DND-41 (cell line): ENCODE measurements at regions not wholly inside any gene's neighbourhood (a gene's known extent, or its start where the extent isn't known, plus 50 kb on each side); places are given as distances from the start of the nearest gene placed in this dataset.
"Not testable (repeated sequence)": the region's sequence is repeated elsewhere in the genome, so short reads cannot be mapped to it uniquely, and the experiment has no call there.

ENCODE experiments used
- ATAC-seq: fragments of 200-7000 bp; cut with Tn5 transposase; 3 replicates; pipeline ENCODE4 v1.9.1; 2021; ENCODE audit warnings: low read depth; ENCODE audit not compliant: insufficient read depth
- DNase-seq: peaks from one replicate; pipeline ENCODE4 v3.0.0-alpha.2; 2020
- H2AFZ ChIP-seq: 2 replicates; pipeline ENCODE4 v1.6.0; 2012; ENCODE audit warnings: low read depth, low read length
- H3K27ac ChIP-seq: 2 replicates; pipeline ENCODE4 v1.5.1; 2012; ENCODE audit warnings: low read length, inconsistent platforms
- H3K27me3 ChIP-seq: fragments of 200-600 bp; sonication (generic); 2 replicates; pipeline ENCODE4 v1.6.0; 2012; ENCODE audit warnings: low read length, mild to moderate bottlenecking, inconsistent platforms; ENCODE audit not compliant: insufficient read depth, poor library complexity
- H3K36me3 ChIP-seq: 2 replicates; pipeline ENCODE4 v1.5.1; 2012; ENCODE audit warnings: low read length, inconsistent platforms; ENCODE audit not compliant: insufficient read depth
- H3K4me1 ChIP-seq: 2 replicates; pipeline ENCODE4 v1.5.1; 2012; ENCODE audit warnings: mild to moderate bottlenecking, low read length; ENCODE audit not compliant: insufficient read depth
- H3K4me2 ChIP-seq: 2 replicates; pipeline ENCODE4 v1.6.0; 2012; ENCODE audit warnings: mild to moderate bottlenecking, moderate library complexity, low read length, inconsistent platforms; ENCODE audit not compliant: insufficient read depth
- H3K4me3 ChIP-seq, 2 experiments: fragments of 200-600 bp in 1 of 2; shearing (Covaris generic) in 1 of 2; 2 replicates each; pipeline ENCODE4 v1.5.1; 2012 to 2016; ENCODE audit warnings: inconsistent platforms in 2 of 2, low read length in 2 of 2, mild to moderate bottlenecking in 2 of 2, low read depth in 1 of 2, moderate library complexity in 1 of 2
- H3K79me2 ChIP-seq: 2 replicates; pipeline ENCODE4 v1.6.0; 2012; ENCODE audit warnings: low read length, inconsistent platforms; ENCODE audit not compliant: insufficient read depth
- H3K9ac ChIP-seq: 2 replicates; pipeline ENCODE4 v1.6.0; 2012; ENCODE audit warnings: low read depth, mild to moderate bottlenecking, inconsistent platforms, low read length, moderate library complexity
- H3K9me3 ChIP-seq: 2 replicates; pipeline ENCODE4 v1.5.1; 2012; ENCODE audit warnings: low read length, moderate library complexity, mild to moderate bottlenecking, inconsistent platforms; ENCODE audit not compliant: insufficient read depth, severe bottlenecking
- H4K20me1 ChIP-seq: 2 replicates; pipeline ENCODE4 v1.6.0; 2012; ENCODE audit warnings: low read length; ENCODE audit not compliant: insufficient read depth
- EZH2 ChIP-seq: IDR thresholded peaks from 3 replicates; pipeline ENCODE4 v1.6.1; 2012; ENCODE audit warnings: borderline replicate concordance, low read depth, mild to moderate bottlenecking, moderate library complexity, low read length, inconsistent platforms; ENCODE audit not compliant: severe bottlenecking
- TF ChIP-seq, protein P1 (sequence below): IDR thresholded peaks from 2 replicates; pipeline ENCODE4 v1.5.1; 2012; ENCODE audit warnings: borderline replicate concordance, low read length, moderate library complexity, mild to moderate bottlenecking; ENCODE audit not compliant: poor library complexity, severe bottlenecking; ENCODE audit errors: extremely low read depth

GRCh38 chr4:30116401-30116800 lies 603.8 kb upstream of the PCDH7 start:
- TF ChIP-seq, protein P1, sequence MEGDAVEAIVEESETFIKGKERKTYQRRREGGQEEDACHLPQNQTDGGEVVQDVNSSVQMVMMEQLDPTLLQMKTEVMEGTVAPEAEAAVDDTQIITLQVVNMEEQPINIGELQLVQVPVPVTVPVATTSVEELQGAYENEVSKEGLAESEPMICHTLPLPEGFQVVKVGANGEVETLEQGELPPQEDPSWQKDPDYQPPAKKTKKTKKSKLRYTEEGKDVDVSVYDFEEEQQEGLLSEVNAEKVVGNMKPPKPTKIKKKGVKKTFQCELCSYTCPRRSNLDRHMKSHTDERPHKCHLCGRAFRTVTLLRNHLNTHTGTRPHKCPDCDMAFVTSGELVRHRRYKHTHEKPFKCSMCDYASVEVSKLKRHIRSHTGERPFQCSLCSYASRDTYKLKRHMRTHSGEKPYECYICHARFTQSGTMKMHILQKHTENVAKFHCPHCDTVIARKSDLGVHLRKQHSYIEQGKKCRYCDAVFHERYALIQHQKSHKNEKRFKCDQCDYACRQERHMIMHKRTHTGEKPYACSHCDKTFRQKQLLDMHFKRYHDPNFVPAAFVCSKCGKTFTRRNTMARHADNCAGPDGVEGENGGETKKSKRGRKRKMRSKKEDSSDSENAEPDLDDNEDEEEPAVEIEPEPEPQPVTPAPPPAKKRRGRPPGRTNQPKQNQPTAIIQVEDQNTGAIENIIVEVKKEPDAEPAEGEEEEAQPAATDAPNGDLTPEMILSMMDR = no peak
- no peak for TF ChIP-seq EZH2
- Histone ChIP-seq H3K9me3 (no peaks in the 10 kb centered on the region), H3K27me3 (no peaks in the 10 kb centered on the region), H3K4me2 (no peak overlapping the region), H3K79me2 (no peaks in the 10 kb centered on the region), H4K20me1 (no peaks in the 10 kb centered on the region), H3K4me1 (no peaks in the 10 kb centered on the region), H2AFZ (no peak overlapping the region), H3K4me3 (no peak overlapping the region), H3K27ac (no peak overlapping the region), H3K9ac (no peak overlapping the region), H3K36me3 (no peaks in the 10 kb centered on the region)
- ATAC-seq (no peak), DNase-seq (no peak)

- TF ChIP-seq, protein P1 = no peak
- TF ChIP-seq EZH2 = no peak
- no peak for DNase-seq
- no peaks in the 10 kb centered on the region for H3K36me3 ChIP-seq
- no peak overlapping the region for H3K9ac ChIP-seq
- H3K4me1 ChIP-seq = no peaks in the 10 kb centered on the region
- H4K20me1 ChIP-seq = no peaks in the 10 kb centered on the region
- no peaks in the 10 kb centered on the region for H3K27me3 ChIP-seq
- H3K9me3 ChIP-seq = no peaks in the 10 kb centered on the region
- H3K79me2 ChIP-seq = no peaks in the 10 kb centered on the region
- no peak overlapping the region for H3K27ac ChIP-seq
- H2AFZ ChIP-seq = no peak overlapping the region
- no peak overlapping the region for H3K4me3 ChIP-seq
- no peak for ATAC-seq
- no peak overlapping the region for H3K4me2 ChIP-seq
Observed at GRCh38 chr4:30117433-30117832, 602.7 kb upstream of the PCDH7 start.

DNA sequence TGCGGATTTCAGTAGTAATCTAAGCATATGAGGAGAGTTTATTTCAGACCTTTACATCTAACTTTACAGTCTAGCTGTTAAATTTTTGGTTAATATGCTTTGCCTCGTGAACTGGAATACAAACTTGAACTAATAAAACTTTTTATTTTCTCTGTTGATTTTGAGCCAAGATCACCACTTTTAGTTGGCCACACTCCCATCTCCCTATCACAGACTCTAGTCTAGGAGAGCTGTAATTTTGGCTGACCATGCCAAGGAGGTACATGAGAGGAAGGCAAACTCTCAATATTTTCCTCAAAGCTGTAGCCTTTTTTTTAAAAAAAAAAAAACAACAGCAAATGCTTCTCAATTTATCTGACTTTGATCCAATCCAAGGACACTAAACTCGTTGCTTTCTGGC lies 597.5 kb upstream of the PCDH7 start:
- ATAC-seq (no peak), DNase-seq (no peak)
- Histone ChIP-seq H2AFZ (no peak overlapping the region), H3K79me2 (no peaks in the 10 kb centered on the region), H3K4me3 (no peak overlapping the region), H3K27me3 (no peaks in the 10 kb centered on the region), H3K27ac (no peak overlapping the region), H3K9ac (no peak overlapping the region), H3K36me3 (no peaks in the 10 kb centered on the region), H4K20me1 (no peaks in the 10 kb centered on the region), H3K4me1 (no peaks in the 10 kb centered on the region), H3K9me3 (no peaks in the 10 kb centered on the region), H3K4me2 (no peak overlapping the region)
- TF ChIP-seq, protein P1 = no peak
- TF ChIP-seq EZH2 = no peak

DNA sequence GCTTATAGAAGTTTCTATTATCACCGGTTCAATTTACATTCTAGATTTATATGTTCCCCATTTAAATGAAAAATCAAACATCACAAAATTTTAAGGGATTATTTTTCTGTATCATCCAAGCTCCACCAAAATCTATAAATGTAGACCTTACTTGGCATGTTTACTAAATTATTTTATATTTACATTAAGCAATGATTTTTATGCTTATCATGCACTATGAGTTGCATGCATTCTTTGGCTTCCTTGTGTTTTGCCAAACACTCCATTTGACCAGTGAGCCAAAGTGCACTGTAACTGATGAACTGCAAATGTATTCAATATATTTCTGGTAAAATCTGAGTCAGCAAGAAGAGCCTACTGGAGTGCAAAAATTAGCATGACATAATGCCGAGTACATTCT lies 595.5 kb upstream of the PCDH7 start:
- not testable (repeated sequence) for H3K79me2 ChIP-seq, H3K36me3 ChIP-seq, H3K4me3 ChIP-seq, H3K9ac ChIP-seq, H3K27me3 ChIP-seq, H3K4me2 ChIP-seq, H4K20me1 ChIP-seq, H3K9me3 ChIP-seq, H3K4me1 ChIP-seq, H3K27ac ChIP-seq, DNase-seq, ATAC-seq, H2AFZ ChIP-seq
